ENCODE measurements at regions not wholly inside any gene's neighbourhood (a gene's known extent, or its start where the extent isn't known, plus 50 kb on each side); places are given as distances from the start of the nearest gene placed in this dataset.

DNA sequence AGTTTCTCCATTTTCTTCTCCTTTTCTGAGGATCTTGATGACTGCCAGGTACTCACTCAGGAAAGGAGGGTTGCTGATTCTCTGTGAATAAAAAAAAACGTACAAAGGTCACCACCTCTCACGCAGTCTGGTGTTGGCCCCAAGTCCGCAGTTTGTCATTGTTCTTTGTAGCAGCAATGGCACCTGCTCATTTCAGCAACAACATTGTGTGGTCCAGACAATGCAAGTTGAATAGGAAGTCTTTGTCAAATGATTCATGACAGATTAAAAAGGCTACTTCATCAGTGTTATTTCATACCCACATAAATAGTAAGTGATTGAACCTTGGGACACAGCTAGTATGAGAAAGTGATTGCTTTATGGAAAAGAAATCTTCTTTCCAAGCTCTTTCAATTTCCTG, 653.5 kb upstream of the MGMT start:
- H3K27me3 Mint-ChIP-seq = peaks cover 31% of the 10 kb centered on the region
- H3K4me1 Mint-ChIP-seq (ENCODE audit: unreplicated experiment) = peaks cover 10% of the 10 kb centered on the region
- TF ChIP-seq CTCF (conservative IDR thresholded peaks at IDR 0.05) = no peak
- no peak for DNase-seq (ENCODE audit: extremely low spot score, unreplicated experiment)
- H3K36me3 Mint-ChIP-seq = no peaks in the 10 kb centered on the region
- no peak overlapping the region for H3K4me3 Mint-ChIP-seq
- H3K27ac Mint-ChIP-seq = no peak overlapping the region
- no peaks in the 10 kb centered on the region for H3K9me3 Mint-ChIP-seq

DNA sequence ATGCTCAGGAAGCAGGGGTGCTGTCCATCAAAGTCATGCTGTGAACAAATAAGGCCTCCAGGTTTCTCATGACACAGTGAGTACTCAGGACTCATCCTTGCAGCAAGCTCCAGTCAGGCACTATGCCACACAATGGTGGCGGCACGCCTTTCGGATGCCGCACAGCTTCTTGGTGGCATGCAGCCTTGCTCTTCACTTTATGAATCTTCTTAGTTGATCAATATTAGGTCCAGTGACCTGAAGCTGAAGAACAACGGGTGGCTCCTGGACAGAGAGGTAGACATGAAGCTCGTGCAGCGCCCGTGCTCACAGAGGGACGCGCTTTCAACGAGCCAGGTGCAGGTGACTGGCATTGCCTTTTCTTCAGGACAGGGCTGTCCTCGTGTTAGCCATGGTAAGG, 653.0 kb upstream of the MGMT start:
- no peak for TF ChIP-seq CTCF (conservative IDR thresholded peaks at IDR 0.05)
- peaks cover 10% of the 10 kb centered on the region for H3K4me1 Mint-ChIP-seq (ENCODE audit: unreplicated experiment)
- no peaks in the 10 kb centered on the region for H3K9me3 Mint-ChIP-seq
- peaks cover 31% of the 10 kb centered on the region for H3K27me3 Mint-ChIP-seq
- H3K4me3 Mint-ChIP-seq = no peak overlapping the region
- H3K27ac Mint-ChIP-seq = no peak overlapping the region
- no peaks in the 10 kb centered on the region for H3K36me3 Mint-ChIP-seq
- no peak for DNase-seq (ENCODE audit: extremely low spot score, unreplicated experiment)

- H3K4me1 Mint-ChIP-seq (ENCODE audit: unreplicated experiment) = peaks cover 10% of the 10 kb centered on the region
- no peak for TF ChIP-seq CTCF (conservative IDR thresholded peaks at IDR 0.05)
- no peak overlapping the region for H3K27ac Mint-ChIP-seq
- H3K4me3 Mint-ChIP-seq = no peak overlapping the region
- DNase-seq (ENCODE audit: extremely low spot score, unreplicated experiment) = no peak
- no peaks in the 10 kb centered on the region for H3K9me3 Mint-ChIP-seq
- peaks cover 28% of the 10 kb centered on the region for H3K27me3 Mint-ChIP-seq
- H3K36me3 Mint-ChIP-seq = no peaks in the 10 kb centered on the region
Observed at GRCh38 chr10:128814782-128815181, 652.3 kb upstream of the MGMT start.

DNA sequence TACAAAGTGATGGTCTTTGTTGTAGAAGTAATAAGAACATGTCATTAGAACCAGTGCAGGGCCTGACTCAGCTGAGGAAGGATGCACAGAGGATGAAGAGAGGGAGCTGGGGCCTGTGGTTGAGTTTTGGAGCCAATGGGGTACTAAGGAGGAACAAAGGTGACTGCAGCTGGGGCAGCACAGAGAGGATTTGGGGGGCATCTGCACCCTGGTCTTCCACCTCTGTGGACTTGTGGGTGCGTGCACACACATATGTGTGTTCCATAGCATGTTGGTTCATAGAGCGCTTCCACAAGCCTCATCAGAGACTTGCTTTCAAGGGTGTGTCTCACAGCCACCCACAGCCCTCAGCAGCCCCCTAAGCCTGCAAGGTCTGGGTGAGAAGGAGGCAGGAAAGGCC, 650.3 kb upstream of the MGMT start:
- peaks cover 10% of the 10 kb centered on the region for H3K4me1 Mint-ChIP-seq (ENCODE audit: unreplicated experiment)
- peaks cover 25% of the 10 kb centered on the region for H3K27me3 Mint-ChIP-seq
- DNase-seq (ENCODE audit: extremely low spot score, unreplicated experiment) = no peak
- H3K9me3 Mint-ChIP-seq = no peaks in the 10 kb centered on the region
- no peak for TF ChIP-seq CTCF (conservative IDR thresholded peaks at IDR 0.05)
- H3K4me3 Mint-ChIP-seq = no peak overlapping the region
- no peak overlapping the region for H3K27ac Mint-ChIP-seq
- no peaks in the 10 kb centered on the region for H3K36me3 Mint-ChIP-seq

DNA sequence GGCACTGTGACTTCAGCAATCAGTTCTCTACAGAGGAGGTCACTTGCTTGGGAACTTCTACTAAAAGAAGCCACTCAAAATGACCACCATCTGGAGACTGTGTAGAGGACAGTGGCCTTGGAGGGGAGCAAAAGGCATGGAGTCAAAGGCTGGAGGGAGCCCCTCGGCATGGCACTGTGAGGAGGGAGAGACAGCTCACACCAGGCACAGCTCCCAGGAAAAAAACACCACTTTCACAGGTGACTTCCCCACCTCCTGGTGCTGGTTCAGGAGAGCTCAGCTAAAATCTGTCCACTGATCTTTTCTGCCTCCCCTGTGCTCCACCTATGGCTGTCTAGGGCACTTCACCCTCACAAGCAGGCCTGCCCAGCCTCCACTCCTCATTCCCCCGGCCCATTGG, 649.4 kb upstream of the MGMT start:
- H3K4me1 Mint-ChIP-seq (ENCODE audit: unreplicated experiment) = peaks cover 8% of the 10 kb centered on the region
- no peak overlapping the region for H3K4me3 Mint-ChIP-seq
- no peak for DNase-seq (ENCODE audit: extremely low spot score, unreplicated experiment)
- TF ChIP-seq CTCF (conservative IDR thresholded peaks at IDR 0.05) = no peak
- H3K9me3 Mint-ChIP-seq = no peaks in the 10 kb centered on the region
- H3K27ac Mint-ChIP-seq = no peak overlapping the region
- H3K27me3 Mint-ChIP-seq = peaks cover 22% of the 10 kb centered on the region
- H3K36me3 Mint-ChIP-seq = no peaks in the 10 kb centered on the region

- peaks cover 7% of the 10 kb centered on the region for H3K4me1 Mint-ChIP-seq (ENCODE audit: unreplicated experiment)
- DNase-seq (ENCODE audit: extremely low spot score, unreplicated experiment) = no peak
- H3K27me3 Mint-ChIP-seq = peaks cover 10% of the 10 kb centered on the region
- H3K36me3 Mint-ChIP-seq = no peaks in the 10 kb centered on the region
- no peak for TF ChIP-seq CTCF (conservative IDR thresholded peaks at IDR 0.05)
- no peak overlapping the region for H3K4me3 Mint-ChIP-seq
- H3K9me3 Mint-ChIP-seq = no peaks in the 10 kb centered on the region
- no peak overlapping the region for H3K27ac Mint-ChIP-seq
Observed at GRCh38 chr10:128820663-128821062, 646.4 kb upstream of the MGMT start.

Measured in type B pancreatic cell (in vitro differentiated cells).